ENCODE measurements at regions not wholly inside any gene's neighbourhood (a gene's known extent, or its start where the extent isn't known, plus 50 kb on each side); places are given as distances from the start of the nearest gene placed in this dataset.

GRCh38 chr16:35714665-35715064 lies 2255.3 kb downstream of the TP53TG3F start:
- TF ChIP-seq POLR2A (IDR thresholded peaks at IDR 0.05) (no peak), CTCF (IDR thresholded peaks at IDR 0.05 in 4 of 5, conservative IDR thresholded peaks at IDR 0.05 in 1 of 5) (no peak)
- H3K27ac ChIP-seq = no peak overlapping the region
- no peak for DNase-seq
- intact Hi-C loops (cut with DNase I; ENCODE audit: low total_unique reads) = no loop called here
- no peak for ATAC-seq
- no peaks in the 10 kb centered on the region for H3K36me3 ChIP-seq
- H3K4me1 ChIP-seq = no peaks in the 10 kb centered on the region
- in situ Hi-C loops (cut with MboI; ENCODE audit: low sequenced_read_pairs in 4 of 4) = no loop called here
- no peak overlapping the region for H3K4me3 ChIP-seq
- H3K27me3 ChIP-seq = no peaks in the 10 kb centered on the region
- no peaks in the 10 kb centered on the region for H3K9me3 ChIP-seq

GRCh38 chr16:35724551-35724950 lies 2265.1 kb downstream of the TP53TG3F start:
- no peak overlapping the region for H3K27ac ChIP-seq
- ATAC-seq (no peak), DNase-seq (no peak)
- no peak for TF ChIP-seq POLR2A (IDR thresholded peaks at IDR 0.05)
- TF ChIP-seq CTCF (IDR thresholded peaks at IDR 0.05 in 4 of 5, conservative IDR thresholded peaks at IDR 0.05 in 1 of 5) = no peak
- no peaks in the 10 kb centered on the region for H3K27me3 ChIP-seq
- in situ Hi-C loops (cut with MboI; ENCODE audit: low sequenced_read_pairs in 4 of 4) (no loop called here), intact Hi-C loops (cut with DNase I; ENCODE audit: low total_unique reads) (no loop called here)
- H3K4me1 ChIP-seq = no peaks in the 10 kb centered on the region
- no peaks in the 10 kb centered on the region for H3K9me3 ChIP-seq
- no peaks in the 10 kb centered on the region for H3K36me3 ChIP-seq
- no peak overlapping the region for H3K4me3 ChIP-seq

- Histone ChIP-seq H3K4me1 (no peaks in the 10 kb centered on the region), H3K27me3 (no peaks in the 10 kb centered on the region), H3K36me3 (no peaks in the 10 kb centered on the region), H3K9me3 (no peaks in the 10 kb centered on the region), H3K4me3 (no peak overlapping the region), H3K27ac (no peak overlapping the region)
- TF ChIP-seq CTCF (IDR thresholded peaks at IDR 0.05 in 4 of 5, conservative IDR thresholded peaks at IDR 0.05 in 1 of 5) (no peak), POLR2A (IDR thresholded peaks at IDR 0.05) (no peak)
- in situ Hi-C loops (cut with MboI; ENCODE audit: low sequenced_read_pairs in 4 of 4) = no loop called here
- no peak for DNase-seq
- intact Hi-C loops (cut with DNase I; ENCODE audit: low total_unique reads) = no loop called here
- no peak for ATAC-seq
Observed at GRCh38 chr16:35725949-35726348, 2266.5 kb downstream of the TP53TG3F start.

- ATAC-seq (no peak), DNase-seq (no peak)
- Histone ChIP-seq H3K27ac (no peak overlapping the region), H3K36me3 (no peaks in the 10 kb centered on the region), H3K9me3 (no peaks in the 10 kb centered on the region), H3K4me3 (no peak overlapping the region), H3K27me3 (no peaks in the 10 kb centered on the region), H3K4me1 (no peaks in the 10 kb centered on the region)
- intact Hi-C loops (cut with DNase I; ENCODE audit: low total_unique reads) = no loop called here
- TF ChIP-seq CTCF (IDR thresholded peaks at IDR 0.05 in 4 of 5, conservative IDR thresholded peaks at IDR 0.05 in 1 of 5) (no peak), POLR2A (IDR thresholded peaks at IDR 0.05) (no peak)
- in situ Hi-C loops (cut with MboI; ENCODE audit: low sequenced_read_pairs in 4 of 4) = no loop called here
Observed at GRCh38 chr16:35730251-35730650, 2270.8 kb downstream of the TP53TG3F start.

GRCh38 chr16:35731341-35732040 lies 2272.1 kb downstream of the TP53TG3F start:
- H3K36me3 ChIP-seq = no peaks in the 10 kb centered on the region
- no peaks in the 10 kb centered on the region for H3K27me3 ChIP-seq
- no peaks in the 10 kb centered on the region for H3K9me3 ChIP-seq
- ATAC-seq (no peak), DNase-seq (no peak)
- no peaks in the 10 kb centered on the region for H3K4me1 ChIP-seq
- intact Hi-C loops (cut with DNase I; ENCODE audit: low total_unique reads) = no loop called here
- TF ChIP-seq CTCF (IDR thresholded peaks at IDR 0.05 in 4 of 5, conservative IDR thresholded peaks at IDR 0.05 in 1 of 5) (no peak), POLR2A (IDR thresholded peaks at IDR 0.05) (no peak)
- H3K27ac ChIP-seq = no peak overlapping the region
- in situ Hi-C loops (cut with MboI; ENCODE audit: low sequenced_read_pairs in 4 of 4) = no loop called here
- H3K4me3 ChIP-seq = no peak overlapping the region

Data from gastrocnemius medialis (tissue), 4 donors.